T-helper 1 cell treated with Interleukin-12 subunit alpha and Interleukin-12 subunit beta and Interleukin-4 antibody, amounts not matched to agents 30 μg/mL and 1 μg/mL, for 36 hours (primary cell): ENCODE measurements at regions not wholly inside any gene's neighbourhood (a gene's known extent, or its start where the extent isn't known, plus 50 kb on each side); places are given as distances from the start of the nearest gene placed in this dataset.

Experiments
- H3K27ac Mint-ChIP-seq: one replicate; pipeline ENCODE4 v1.8.0; 2021; ENCODE audit warnings: mild to moderate bottlenecking, mixed read lengths
- H3K27me3 Mint-ChIP-seq: one replicate; pipeline ENCODE4 v1.8.0; 2021; ENCODE audit warnings: low read depth, mixed read lengths
- H3K36me3 Mint-ChIP-seq: one replicate; pipeline ENCODE4 v1.8.0; 2021; ENCODE audit warnings: low read depth, mixed read lengths
- H3K4me1 Mint-ChIP-seq: one replicate; pipeline ENCODE4 v1.8.0; 2021; ENCODE audit warnings: low read depth, mixed read lengths
- H3K4me3 Mint-ChIP-seq: one replicate; pipeline ENCODE4 v1.8.0; 2021; ENCODE audit warnings: mild to moderate bottlenecking, moderate library complexity, mixed read lengths
- H3K9me3 Mint-ChIP-seq: one replicate; pipeline ENCODE4 v1.8.0; 2021; ENCODE audit warnings: mixed read lengths

DNA sequence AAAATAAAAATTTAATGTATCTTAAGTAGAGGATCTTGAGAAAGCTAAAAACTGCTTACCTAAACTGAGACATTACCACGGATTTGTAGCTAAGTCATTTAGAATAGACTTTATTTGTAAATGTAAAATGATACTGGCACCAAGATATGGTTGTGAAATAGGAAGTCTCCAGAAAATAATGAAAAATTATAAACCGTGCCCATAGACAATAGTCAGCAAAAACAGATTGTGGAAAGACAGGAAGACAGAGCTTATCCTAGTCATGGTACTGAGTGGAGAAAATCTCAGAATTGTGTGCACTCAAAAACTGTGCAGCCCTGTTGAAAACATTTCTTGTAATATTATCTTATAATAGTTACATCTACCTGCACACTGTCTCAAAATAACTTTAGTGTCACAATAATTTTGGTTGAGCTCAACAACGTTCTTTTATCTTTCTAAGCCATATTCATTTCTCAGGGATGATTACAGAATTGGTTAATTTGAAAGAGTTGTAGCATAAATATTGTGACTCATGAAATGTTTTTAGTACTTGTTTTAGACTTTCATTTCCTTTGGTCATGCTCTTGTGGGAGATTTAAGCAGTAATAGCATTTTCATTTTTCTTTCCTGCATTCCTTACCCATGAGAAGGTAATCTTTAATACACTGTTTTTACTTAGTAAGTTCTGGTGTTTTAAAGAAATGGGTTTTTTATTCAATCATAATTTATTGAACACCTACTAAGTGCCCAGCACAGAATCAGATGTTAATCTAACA, 174.5 kb downstream of the SOX4 start:
- no peak overlapping the region for H3K4me3 Mint-ChIP-seq
- H3K36me3 Mint-ChIP-seq, result no peaks in the 10 kb centered on the region
- no peak overlapping the region for H3K27ac Mint-ChIP-seq
- peaks cover 2% of the 10 kb centered on the region for H3K4me1 Mint-ChIP-seq
- no peaks in the 10 kb centered on the region for H3K27me3 Mint-ChIP-seq
- H3K9me3 Mint-ChIP-seq, result no peaks in the 10 kb centered on the region

DNA sequence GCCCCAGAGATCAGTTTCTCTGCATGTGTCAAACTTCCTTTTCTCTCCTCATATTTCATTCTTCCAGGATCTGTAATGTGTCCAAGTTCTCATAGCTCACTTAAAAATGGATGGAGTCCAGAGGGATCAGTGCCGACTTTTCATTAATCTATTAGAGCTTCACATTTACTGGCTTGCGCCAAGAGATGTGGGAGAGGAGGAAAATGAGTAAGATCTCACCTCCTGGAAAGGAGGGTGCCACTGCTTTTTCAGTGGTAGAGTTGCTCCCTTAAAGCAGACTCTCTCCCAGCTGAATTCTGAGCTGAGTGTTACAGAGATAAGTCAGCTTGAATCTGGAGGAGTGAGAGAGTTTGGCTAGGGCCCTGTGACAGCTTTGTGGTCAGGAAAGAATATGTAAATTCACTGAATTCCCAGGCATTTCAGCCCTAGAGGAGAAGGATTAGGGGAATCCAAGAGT, 175.9 kb downstream of the SOX4 start:
- no peak overlapping the region for H3K4me3 Mint-ChIP-seq
- H3K4me1 Mint-ChIP-seq, result peaks cover 2% of the 10 kb centered on the region
- H3K27me3 Mint-ChIP-seq, result no peaks in the 10 kb centered on the region
- no peaks in the 10 kb centered on the region for H3K36me3 Mint-ChIP-seq
- H3K27ac Mint-ChIP-seq, result no peak overlapping the region
- no peaks in the 10 kb centered on the region for H3K9me3 Mint-ChIP-seq

DNA sequence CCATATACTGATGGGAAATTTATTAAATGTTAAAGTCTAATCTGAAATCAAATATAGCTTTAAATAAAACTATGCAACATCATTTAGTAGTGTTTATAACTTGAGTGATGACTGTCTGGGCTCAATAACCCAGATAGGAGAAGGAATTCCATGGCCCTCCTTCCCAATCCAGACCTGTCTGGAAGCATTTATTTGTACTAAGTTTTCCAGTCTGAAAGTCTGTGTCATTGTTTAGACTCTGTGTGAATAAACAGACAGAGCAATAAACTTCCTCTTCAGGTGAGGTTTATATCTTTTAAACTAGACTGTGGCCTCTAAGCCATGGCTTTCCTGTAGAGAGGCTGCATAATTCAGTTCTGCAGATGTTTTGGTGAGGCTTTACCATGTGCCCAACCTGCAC, 176.4 kb downstream of the SOX4 start:
- Mint-ChIP-seq H3K4me3 (no peak overlapping the region), H3K4me1 (peaks cover 2% of the 10 kb centered on the region), H3K36me3 (no peaks in the 10 kb centered on the region), H3K9me3 (no peaks in the 10 kb centered on the region), H3K27ac (no peak overlapping the region), H3K27me3 (peaks cover 3% of the 10 kb centered on the region)

DNA sequence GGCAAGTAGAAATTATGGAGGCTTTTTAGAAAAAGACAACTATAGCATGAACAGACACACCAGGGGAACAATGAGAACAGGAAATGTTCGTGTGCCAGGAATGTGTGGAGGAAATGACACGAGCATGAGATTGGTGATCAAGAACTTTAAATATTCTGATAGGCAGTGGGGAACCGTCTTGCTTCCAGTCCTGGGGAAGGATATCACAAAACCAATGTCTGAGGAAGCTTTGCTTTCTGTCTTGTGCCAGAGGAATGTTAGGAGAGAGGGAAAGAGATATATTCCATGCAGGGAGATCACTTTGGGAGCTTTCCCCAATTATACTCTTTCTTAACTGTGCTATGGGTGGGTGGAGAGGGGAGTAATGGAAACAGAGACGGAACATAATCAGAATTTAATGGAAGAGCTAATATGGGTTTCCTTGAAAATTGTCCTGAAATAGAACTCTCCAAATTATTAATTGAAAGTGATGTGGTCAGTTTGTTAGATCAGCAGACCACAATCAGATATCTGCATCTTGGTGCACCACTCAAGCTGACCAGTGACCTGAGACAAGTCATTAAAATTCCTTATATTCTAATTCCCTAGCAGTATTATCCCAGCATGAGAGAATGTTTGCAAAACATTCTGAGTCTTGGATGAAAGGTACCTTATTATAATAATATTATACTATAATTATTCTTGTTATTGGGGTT, 178.2 kb downstream of the SOX4 start:
- peaks cover 2% of the 10 kb centered on the region for H3K4me1 Mint-ChIP-seq
- no peak overlapping the region for H3K27ac Mint-ChIP-seq
- peaks cover 3% of the 10 kb centered on the region for H3K27me3 Mint-ChIP-seq

DNA sequence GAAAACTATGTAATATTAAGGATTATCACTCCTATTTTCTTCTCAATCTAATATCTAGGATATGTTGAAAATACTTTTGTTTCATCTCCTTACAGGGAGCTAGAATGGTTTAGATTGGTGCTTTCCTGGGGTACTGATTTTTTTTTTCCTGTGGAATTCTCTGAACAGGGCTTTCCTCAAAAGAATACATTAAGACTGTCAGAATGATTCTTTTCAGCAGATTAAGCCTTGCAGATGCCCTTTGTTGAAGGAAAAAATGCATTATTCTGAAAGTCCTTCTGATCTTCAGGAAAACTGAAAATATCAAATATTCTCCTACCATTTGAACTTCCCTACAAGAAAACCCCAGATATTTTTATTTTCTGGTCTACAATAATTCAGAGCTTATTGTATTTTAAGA, 178.9 kb downstream of the SOX4 start:
- Mint-ChIP-seq H3K4me1 (peaks cover 2% of the 10 kb centered on the region), H3K4me3 (no peak overlapping the region), H3K27me3 (peaks cover 3% of the 10 kb centered on the region), H3K27ac (no peak overlapping the region), H3K9me3 (no peaks in the 10 kb centered on the region), H3K36me3 (no peaks in the 10 kb centered on the region)

More for the DNA sequence above, 178.2 kb downstream of the SOX4 start:
- Mint-ChIP-seq H3K9me3 (no peaks in the 10 kb centered on the region), H3K36me3 (no peaks in the 10 kb centered on the region), H3K4me3 (no peak overlapping the region)

DNA sequence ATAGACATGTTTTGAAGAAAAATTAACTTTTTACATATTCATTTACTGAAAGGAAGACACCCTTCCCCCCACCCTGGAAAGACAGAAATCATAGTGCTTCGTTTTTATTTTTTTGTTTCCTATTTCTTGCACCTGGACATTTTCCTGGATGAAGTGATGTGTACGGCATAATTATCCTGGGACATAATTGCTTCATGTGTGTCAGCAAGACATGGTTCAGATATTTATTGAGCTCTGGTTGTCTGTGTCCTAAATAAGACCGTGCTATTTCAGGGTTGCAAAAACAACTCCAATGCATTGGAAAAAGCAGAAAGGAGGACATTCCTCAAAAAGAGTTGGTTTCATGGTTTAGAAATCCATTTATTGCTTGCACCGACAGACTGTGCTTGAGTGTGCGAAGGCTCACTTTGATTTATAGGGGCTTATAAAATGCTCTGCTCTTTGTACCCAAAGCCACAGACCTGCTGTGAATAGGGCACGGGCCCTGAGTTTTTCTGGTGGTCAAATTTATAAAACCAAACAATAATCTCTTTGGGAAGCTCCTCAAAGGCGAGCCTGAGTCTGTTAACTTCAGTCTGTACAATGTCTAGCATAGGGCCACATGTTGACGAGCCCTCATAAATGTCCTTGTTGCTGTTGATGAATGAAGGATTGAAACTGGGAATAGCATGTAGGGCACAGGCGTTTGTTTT, 179.5 kb downstream of the SOX4 start:
- Mint-ChIP-seq H3K27ac (no peak overlapping the region), H3K36me3 (no peaks in the 10 kb centered on the region), H3K4me1 (peaks cover 2% of the 10 kb centered on the region), H3K9me3 (no peaks in the 10 kb centered on the region), H3K27me3 (peaks cover 3% of the 10 kb centered on the region), H3K4me3 (no peak overlapping the region)

DNA sequence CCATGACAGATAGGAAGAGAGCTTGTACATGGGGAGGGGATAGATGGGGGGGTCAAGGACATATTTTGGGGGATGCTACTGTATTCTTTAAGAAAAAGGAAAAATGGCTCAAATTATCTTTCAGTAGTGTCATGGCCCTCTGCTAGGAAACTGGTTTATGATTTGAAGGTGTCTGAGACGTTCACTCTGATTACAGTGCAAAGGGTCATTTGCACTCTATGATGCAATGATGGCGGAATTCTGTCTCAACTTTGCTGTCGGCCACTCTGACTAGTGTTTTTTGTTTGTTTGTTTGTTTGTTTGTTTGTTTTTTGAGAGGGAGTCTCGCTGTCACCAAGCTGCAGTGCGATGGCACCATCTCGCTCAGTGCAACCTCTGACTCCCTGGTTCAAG, 180.0 kb downstream of the SOX4 start:
- H3K27ac Mint-ChIP-seq, result no peak overlapping the region
- H3K9me3 Mint-ChIP-seq, result no peaks in the 10 kb centered on the region
- no peak overlapping the region for H3K4me3 Mint-ChIP-seq
- peaks cover 3% of the 10 kb centered on the region for H3K27me3 Mint-ChIP-seq
- no peaks in the 10 kb centered on the region for H3K4me1 Mint-ChIP-seq
- no peaks in the 10 kb centered on the region for H3K36me3 Mint-ChIP-seq

DNA sequence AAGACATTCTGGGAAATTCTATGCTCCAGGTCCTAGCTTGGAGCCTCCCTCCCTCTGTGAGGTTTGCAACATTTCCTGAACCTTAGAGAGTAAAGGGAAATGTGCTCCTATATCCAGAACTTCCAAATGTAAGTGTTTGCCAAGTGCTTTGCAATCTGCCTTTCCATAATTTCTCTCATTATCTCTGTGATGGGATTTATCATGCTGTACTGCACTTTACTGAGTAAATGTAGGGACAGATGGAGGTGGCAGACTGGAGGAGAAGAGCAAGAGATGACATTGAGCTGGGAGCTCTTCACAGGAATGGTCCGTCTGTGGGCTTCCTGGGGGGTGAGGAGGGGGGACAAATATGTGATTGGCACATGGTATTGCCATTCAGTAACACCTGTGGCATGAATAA, 184.3 kb downstream of the SOX4 start:
- H3K36me3 Mint-ChIP-seq, result no peaks in the 10 kb centered on the region
- H3K4me1 Mint-ChIP-seq, result no peaks in the 10 kb centered on the region
- H3K9me3 Mint-ChIP-seq, result no peaks in the 10 kb centered on the region
- peaks cover 3% of the 10 kb centered on the region for H3K27me3 Mint-ChIP-seq
- H3K4me3 Mint-ChIP-seq, result no peak overlapping the region
- H3K27ac Mint-ChIP-seq, result no peak overlapping the region

DNA sequence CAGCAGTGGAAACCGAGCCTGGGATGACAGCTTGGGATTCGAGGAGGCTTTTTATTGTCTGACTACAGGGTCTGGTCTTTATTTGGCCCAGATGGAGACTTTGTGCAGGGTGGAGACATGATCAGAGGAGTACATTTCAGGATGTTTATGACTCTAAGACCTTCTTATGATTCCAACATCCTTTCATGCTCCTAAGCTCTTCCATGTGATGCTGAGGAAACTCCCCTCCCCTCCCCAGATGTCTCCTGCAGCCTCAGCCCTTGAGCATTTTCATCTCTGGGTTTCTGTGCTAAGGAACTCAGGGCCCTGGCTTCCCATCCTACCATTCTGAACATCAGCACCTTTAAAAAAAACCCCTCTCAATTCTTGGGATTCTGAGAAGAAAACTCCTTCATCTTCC, 186.6 kb downstream of the SOX4 start:
- Mint-ChIP-seq H3K4me3 (no peak overlapping the region), H3K4me1 (no peaks in the 10 kb centered on the region), H3K27me3 (no peaks in the 10 kb centered on the region), H3K36me3 (no peaks in the 10 kb centered on the region), H3K27ac (no peak overlapping the region), H3K9me3 (no peaks in the 10 kb centered on the region)

DNA sequence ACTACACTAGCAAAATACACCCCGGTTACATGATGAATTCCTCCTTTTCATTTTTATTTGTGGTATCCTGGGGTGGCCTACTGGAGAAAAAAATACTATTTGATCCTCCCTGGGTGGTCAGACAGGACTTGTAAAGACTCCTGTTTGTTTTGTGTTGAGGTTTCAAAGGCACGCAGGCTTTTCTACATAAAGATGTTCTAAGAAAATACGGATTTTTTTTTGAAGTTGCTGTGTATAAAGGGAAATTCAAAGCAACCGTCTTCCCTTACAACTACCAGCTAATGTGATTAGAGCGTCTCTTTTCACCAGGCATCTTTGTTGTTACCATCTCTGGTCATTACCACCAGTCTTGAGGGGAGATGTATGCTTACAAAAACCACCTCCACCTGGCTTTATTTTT, 187.1 kb downstream of the SOX4 start:
- Mint-ChIP-seq H3K36me3 (no peaks in the 10 kb centered on the region), H3K9me3 (no peaks in the 10 kb centered on the region), H3K27me3 (no peaks in the 10 kb centered on the region), H3K4me1 (no peaks in the 10 kb centered on the region), H3K27ac (no peak overlapping the region), H3K4me3 (no peak overlapping the region)

DNA sequence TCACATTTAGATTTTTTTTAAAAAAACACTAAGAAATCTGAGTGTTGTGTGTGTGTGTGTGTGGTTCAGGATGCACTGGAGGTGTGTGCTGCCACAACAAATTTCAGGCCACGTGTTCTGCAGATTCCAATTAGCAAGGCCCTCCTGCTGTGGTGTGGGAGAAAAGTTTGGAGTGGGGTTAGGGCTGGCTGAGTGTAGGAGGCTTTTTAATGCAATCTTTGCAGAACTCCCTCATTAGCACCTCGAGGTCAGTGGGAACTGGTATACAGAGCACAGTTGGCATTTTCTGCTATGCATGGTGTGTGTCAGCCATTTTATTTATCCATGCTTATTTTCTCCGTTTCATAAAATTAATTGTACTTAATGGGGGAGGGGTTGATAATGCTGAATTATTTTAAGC, 187.6 kb downstream of the SOX4 start:
- H3K27me3 Mint-ChIP-seq, result no peaks in the 10 kb centered on the region
- no peaks in the 10 kb centered on the region for H3K4me1 Mint-ChIP-seq
- H3K36me3 Mint-ChIP-seq, result no peaks in the 10 kb centered on the region
- no peak overlapping the region for H3K4me3 Mint-ChIP-seq
- no peaks in the 10 kb centered on the region for H3K9me3 Mint-ChIP-seq
- no peak overlapping the region for H3K27ac Mint-ChIP-seq

DNA sequence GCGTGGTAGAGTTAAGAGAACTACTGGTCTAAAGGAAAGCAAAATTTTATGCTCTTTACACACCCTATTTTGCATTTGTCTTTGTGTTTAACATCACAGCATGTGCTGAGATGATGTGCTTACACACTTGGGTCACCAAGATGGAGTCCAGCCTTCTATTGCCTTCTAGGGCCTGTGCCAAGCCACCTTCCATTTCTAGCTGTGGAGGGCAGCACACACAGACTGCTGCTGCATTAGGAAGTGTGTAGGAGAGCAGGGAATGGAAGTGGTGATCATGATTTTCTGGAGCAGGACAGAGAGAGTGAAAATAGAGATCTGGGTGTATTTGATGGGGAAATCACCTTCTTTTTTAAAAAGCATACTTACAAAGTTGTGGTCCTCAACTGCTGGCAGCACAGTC, 191.6 kb downstream of the SOX4 start:
- Mint-ChIP-seq H3K36me3 (no peaks in the 10 kb centered on the region), H3K9me3 (no peaks in the 10 kb centered on the region), H3K4me1 (no peaks in the 10 kb centered on the region), H3K4me3 (no peak overlapping the region), H3K27me3 (no peaks in the 10 kb centered on the region), H3K27ac (no peak overlapping the region)

DNA sequence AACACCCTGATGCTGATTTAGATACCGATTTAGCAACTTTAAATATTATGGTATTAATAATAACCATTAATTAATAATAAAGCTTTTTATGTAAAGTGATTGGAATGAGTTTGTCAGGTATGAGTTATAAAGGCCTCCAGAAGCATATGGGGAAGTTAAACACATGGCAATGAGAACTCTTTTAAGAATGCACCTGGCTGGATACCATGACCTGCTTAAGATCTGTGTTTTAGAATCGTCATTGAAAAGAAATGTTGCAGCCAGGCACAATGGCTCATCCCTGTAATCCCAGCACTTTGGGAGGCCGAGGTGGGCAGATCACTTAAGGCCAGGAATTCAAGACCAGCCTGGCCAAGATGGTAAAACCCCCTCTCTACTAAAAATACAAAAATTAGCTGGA, 197.5 kb downstream of the SOX4 start:
- Mint-ChIP-seq H3K27me3 (no peaks in the 10 kb centered on the region), H3K27ac (no peak overlapping the region), H3K4me1 (no peaks in the 10 kb centered on the region), H3K36me3 (no peaks in the 10 kb centered on the region), H3K9me3 (no peaks in the 10 kb centered on the region), H3K4me3 (no peak overlapping the region)

DNA sequence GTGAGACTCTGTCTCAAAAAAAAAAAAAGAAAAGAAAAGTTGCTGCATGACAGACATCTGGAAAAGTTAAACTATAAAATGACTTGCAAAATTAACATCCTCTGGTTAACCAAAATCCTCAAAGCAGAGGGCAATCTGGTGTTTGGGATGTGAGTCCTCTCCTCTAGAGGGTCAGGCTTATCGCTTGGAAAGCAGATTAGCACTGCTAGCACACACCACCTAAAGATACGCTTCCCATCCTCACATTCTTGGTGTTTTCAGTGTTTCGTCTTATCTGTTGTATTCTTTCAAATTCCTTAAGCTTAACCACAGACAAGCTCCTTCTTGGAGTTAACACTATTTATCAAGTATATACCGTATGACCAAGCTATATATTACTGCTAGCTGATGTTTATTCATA, 198.0 kb downstream of the SOX4 start:
- no peaks in the 10 kb centered on the region for H3K36me3 Mint-ChIP-seq
- no peaks in the 10 kb centered on the region for H3K9me3 Mint-ChIP-seq
- no peaks in the 10 kb centered on the region for H3K4me1 Mint-ChIP-seq
- H3K27me3 Mint-ChIP-seq, result no peaks in the 10 kb centered on the region
- no peak overlapping the region for H3K4me3 Mint-ChIP-seq
- no peak overlapping the region for H3K27ac Mint-ChIP-seq

DNA sequence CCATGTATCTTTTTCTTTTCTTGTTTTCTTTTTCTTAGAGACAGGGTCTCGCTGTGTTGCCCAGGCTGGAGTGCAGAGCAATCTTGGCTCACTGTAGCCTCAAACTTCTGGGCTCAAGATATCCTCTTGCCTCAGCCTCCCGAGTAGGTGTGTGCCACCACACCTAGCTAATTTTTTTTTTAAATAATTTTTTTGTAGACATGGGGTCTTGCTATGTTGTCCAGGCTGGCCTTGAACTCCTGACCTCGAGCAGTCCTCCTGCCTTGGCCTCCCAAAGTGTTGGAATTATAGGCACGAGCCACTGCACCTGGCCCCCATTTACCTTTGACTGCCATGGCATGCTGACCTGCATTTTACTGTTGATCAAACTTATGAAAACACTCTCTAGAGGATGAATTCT, 198.6 kb downstream of the SOX4 start:
- H3K4me1 Mint-ChIP-seq, result no peaks in the 10 kb centered on the region
- H3K4me3 Mint-ChIP-seq, result no peak overlapping the region
- H3K36me3 Mint-ChIP-seq, result no peaks in the 10 kb centered on the region
- no peaks in the 10 kb centered on the region for H3K27me3 Mint-ChIP-seq
- H3K9me3 Mint-ChIP-seq, result no peaks in the 10 kb centered on the region
- no peak overlapping the region for H3K27ac Mint-ChIP-seq
